NCI-H82 treated with DMSO at 0.1 percent for 48 hours (cell line): ENCODE measurements at regions not wholly inside any gene's neighbourhood (a gene's known extent, or its start where the extent isn't known, plus 50 kb on each side); places are given as distances from the start of the nearest gene placed in this dataset.

Experiments
- DNase-seq: peaks from one replicate; lab custom pipeline; 2025; ENCODE audit not compliant: unreplicated experiment; lab: John Stamatoyannopoulos, UW

- DNase-seq, result no peak
Observed at GRCh38 chr3:154022606-154023005, 98.6 kb upstream of the ARHGEF26 start.

GRCh38 chr3:154023148-154023547 lies 98.0 kb upstream of the ARHGEF26 start:
- DNase-seq, result no peak

GRCh38 chr3:154025007-154025406 lies 96.2 kb upstream of the ARHGEF26 start:
- no peak for DNase-seq

- DNase-seq, result no peak
Observed at GRCh38 chr3:154029926-154030325, 91.3 kb upstream of the ARHGEF26 start.

GRCh38 chr3:154034797-154035330 lies 86.3 kb upstream of the ARHGEF26 start:
- no peak for DNase-seq

GRCh38 chr3:154040283-154040682 lies 80.9 kb upstream of the ARHGEF26 start:
- no peak for DNase-seq

GRCh38 chr3:154044671-154045070 lies 76.5 kb upstream of the ARHGEF26 start:
- DNase-seq, result no peak

DNA sequence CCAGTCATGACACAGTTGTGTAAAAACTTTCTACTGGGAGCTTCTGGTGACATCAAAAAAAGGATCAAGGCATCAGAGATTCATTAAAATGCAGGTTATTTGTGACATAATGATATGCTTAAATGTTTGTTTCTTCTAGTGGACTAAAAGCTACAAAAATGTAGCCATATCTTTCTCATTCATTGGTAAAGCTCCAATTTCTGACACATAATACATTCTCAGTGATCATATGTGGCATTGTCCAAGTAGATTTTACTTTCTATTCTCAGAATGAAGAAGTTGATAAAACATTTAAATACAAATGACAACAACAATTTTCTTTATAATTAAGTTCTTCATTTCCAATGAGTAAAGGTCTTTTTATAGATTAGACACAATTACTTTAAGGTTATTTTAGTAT lies 71.0 kb upstream of the ARHGEF26 start:
- DNase-seq, result no peak

GRCh38 chr3:154050766-154051165 lies 70.4 kb upstream of the ARHGEF26 start:
- DNase-seq, result no peak

- DNase-seq, result no peak
Observed at GRCh38 chr3:154059833-154060232, 61.4 kb upstream of the ARHGEF26 start.

- no peak for DNase-seq
Observed at GRCh38 chr3:154060238-154061000, 60.8 kb upstream of the ARHGEF26 start.

DNA sequence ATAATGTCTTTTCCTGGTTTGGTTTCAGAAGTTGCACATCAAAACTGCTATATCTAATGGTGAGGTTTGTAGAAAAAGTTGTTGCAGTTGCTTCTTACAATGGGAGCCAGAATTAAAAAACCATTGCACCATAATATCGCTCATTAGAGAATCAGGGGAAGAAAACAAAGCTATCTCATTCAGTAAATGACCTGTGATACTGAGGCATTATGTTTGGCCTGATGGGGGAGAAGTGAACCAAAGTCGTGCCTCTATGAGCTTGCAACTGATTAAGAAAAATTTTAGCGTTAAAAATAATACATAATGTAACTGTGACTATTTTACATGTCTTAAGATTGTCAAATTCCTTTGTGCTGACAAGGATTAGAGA lies 60.2 kb upstream of the ARHGEF26 start:
- DNase-seq, result no peak

DNA sequence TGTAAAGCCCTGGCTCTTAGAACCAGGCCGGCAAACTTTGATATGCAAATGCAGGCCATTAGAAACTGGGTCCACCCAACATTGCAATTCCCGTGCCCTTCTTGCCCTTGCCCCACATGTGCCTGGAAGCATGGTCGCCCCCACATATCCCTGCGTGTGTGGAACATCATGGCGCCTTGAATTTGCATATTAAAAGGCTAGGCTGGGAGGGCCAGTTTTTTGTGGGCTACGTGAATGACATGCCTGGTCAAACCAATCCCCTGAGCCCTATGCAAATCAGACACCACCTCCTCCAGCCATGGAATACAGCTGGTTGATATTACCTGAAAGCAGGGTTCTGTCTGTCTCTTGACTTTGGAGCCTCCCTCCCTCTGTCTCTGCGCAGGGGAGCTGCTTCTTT lies 58.7 kb upstream of the ARHGEF26 start:
- no peak for DNase-seq

DNA sequence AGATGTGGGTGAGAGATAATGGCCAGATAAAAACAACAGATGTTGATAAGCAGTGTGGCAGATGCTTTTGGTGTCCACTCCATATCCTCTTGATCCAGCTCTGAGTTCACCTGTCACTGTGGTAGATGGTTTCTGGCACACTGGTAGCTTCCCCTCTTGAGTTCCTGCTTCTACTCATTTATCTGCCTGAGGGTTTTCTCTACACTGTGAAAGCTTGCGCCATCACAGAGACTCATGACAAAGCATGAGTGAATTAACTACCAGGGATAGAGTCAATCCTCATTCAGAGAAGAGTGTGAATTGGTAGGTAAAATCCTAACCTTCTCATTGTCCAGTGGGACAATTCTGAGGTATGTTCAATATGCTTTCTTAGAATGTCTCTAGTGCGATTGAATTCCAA lies 50.0 kb upstream of the ARHGEF26 start:
- no peak for DNase-seq
